ENCODE measurements at regions not wholly inside any gene's neighbourhood (a gene's known extent, or its start where the extent isn't known, plus 50 kb on each side); places are given as distances from the start of the nearest gene placed in this dataset.

- Histone ChIP-seq H3K79me2 (ENCODE audit: control insufficient read depth, insufficient read depth, low read length) (no peaks in the 10 kb centered on the region), H3K27me3 (ENCODE audit: control insufficient read depth in 2 of 2, insufficient read depth in 2 of 2, low read length in 2 of 2) (no peaks in the 10 kb centered on the region), H3K4me3 (replicated peaks in 1 of 3; ENCODE audit: insufficient read depth in 1 of 3, low read depth in 1 of 3, low read length in 3 of 3) (no peak overlapping the region), H4K20me1 (replicated peaks; ENCODE audit: control insufficient read depth, extremely low read depth, insufficient read depth, low read length) (no peaks in the 10 kb centered on the region), H3K36me3 (ENCODE audit: control insufficient read depth in 2 of 2, extremely low read depth in 1 of 2, insufficient read depth in 2 of 2, low read length in 2 of 2) (no peaks in the 10 kb centered on the region), H3K9me1 (replicated peaks; ENCODE audit: control insufficient read depth, extremely low read depth, insufficient read depth, low read length) (no peaks in the 10 kb centered on the region), H3K4me2 (ENCODE audit: insufficient read depth, low read length) (no peak overlapping the region), H3K4me1 (ENCODE audit: control insufficient read depth, extremely low read depth, insufficient read depth, low read length) (no peaks in the 10 kb centered on the region), H2AFZ (ENCODE audit: low read depth, low read length) (no peak overlapping the region), H3K27ac (ENCODE audit: insufficient read depth, low read depth, low read length) (no peak overlapping the region), H3K9me3 (replicated peaks; ENCODE audit: control insufficient read depth, insufficient read depth, low read length) (no peaks in the 10 kb centered on the region), H3K9ac (replicated peaks; ENCODE audit: extremely low read depth, insufficient read depth, low read length) (no peak overlapping the region)
- no peak for TF ChIP-seq MYC (IDR thresholded peaks at IDR 0.05; ENCODE audit: low read depth, low read length)
- TF ChIP-seq POLR2AphosphoS5 (IDR thresholded peaks at IDR 0.05; ENCODE audit: insufficient read depth, low read depth, low read length), result no peak
- dilution Hi-C loops (cut with MboI; ENCODE audit: extremely low pct_ligation_motif_present, low sequenced_read_pairs), result no loop called here
- ChIA-PET CTCF (no interaction called here), POLR2A (no interaction called here)
- BruUV-seq (replicated peaks), result no TSS peak
- intact Hi-C loops (cut with micrococcal nuclease), result no loop called here
- no peak for DNase-seq (ENCODE audit: low read depth, low spot score)
- FAIRE-seq, result no peak
Measured at GRCh38 chr6:68071740-68072139, 563.3 kb upstream of the ADGRB3 start.

DNA sequence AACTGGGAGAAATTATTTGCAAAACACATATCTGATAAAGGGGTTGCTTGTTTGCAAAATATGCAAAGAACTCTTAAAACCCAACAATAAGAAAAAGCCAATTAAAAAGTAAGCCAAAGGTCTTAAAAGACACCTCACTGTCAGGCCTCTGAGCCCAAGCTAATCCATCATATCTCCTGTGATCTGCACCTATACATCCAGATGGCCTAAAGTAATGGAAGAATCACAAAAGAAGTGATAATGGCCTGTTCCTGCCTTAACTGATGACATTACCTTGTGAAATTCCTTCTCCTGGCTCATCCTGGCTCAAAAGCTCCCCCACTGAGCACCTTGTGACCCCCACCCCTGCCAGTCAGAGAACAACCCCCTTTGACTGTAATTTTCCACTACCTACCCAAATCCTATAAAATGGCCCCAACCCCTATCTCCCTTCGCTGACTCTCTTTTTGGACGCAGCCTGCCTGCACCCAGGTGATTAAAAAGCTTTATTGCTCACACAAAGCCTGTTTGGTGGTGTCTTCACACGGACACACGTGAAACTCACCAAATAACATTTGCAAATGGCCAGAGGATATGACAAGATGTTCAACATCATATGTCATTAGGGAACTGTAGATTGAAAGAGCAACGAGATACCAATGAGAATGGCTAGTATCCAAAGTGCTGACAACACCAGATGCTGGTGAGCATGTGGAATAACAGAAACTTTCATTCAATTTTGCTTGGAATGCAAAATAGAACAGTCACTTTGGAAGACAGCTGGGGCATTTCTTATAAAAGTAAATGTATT is 565.0 kb upstream of the ADGRB3 start:
- H3K9ac ChIP-seq (replicated peaks; ENCODE audit: extremely low read depth, insufficient read depth, low read length), result no peak overlapping the region
- no peak overlapping the region for H2AFZ ChIP-seq (ENCODE audit: low read depth, low read length)
- H3K79me2 ChIP-seq (ENCODE audit: control insufficient read depth, insufficient read depth, low read length), result no peaks in the 10 kb centered on the region
- H3K4me1 ChIP-seq (ENCODE audit: control insufficient read depth, extremely low read depth, insufficient read depth, low read length), result no peaks in the 10 kb centered on the region
- dilution Hi-C loops (cut with MboI; ENCODE audit: extremely low pct_ligation_motif_present, low sequenced_read_pairs), result no loop called here
- H3K4me2 ChIP-seq (ENCODE audit: insufficient read depth, low read length), result no peak overlapping the region
- FAIRE-seq, result no peak
- H3K9me3 ChIP-seq (replicated peaks; ENCODE audit: control insufficient read depth, insufficient read depth, low read length), result no peaks in the 10 kb centered on the region
- H3K4me3 ChIP-seq (replicated peaks in 1 of 3; ENCODE audit: insufficient read depth in 1 of 3, low read depth in 1 of 3, low read length in 3 of 3), result no peak overlapping the region
- no peaks in the 10 kb centered on the region for H3K36me3 ChIP-seq (ENCODE audit: control insufficient read depth in 2 of 2, extremely low read depth in 1 of 2, insufficient read depth in 2 of 2, low read length in 2 of 2)
- intact Hi-C loops (cut with micrococcal nuclease), result no loop called here
- no peak overlapping the region for H3K27ac ChIP-seq (ENCODE audit: insufficient read depth, low read depth, low read length)
- no peaks in the 10 kb centered on the region for H3K27me3 ChIP-seq (ENCODE audit: control insufficient read depth in 2 of 2, insufficient read depth in 2 of 2, low read length in 2 of 2)
- CTCF ChIA-PET, result no interaction called here
- POLR2A ChIA-PET, result no interaction called here
- no peak for TF ChIP-seq GATA2 (IDR thresholded peaks at IDR 0.05; ENCODE audit: insufficient read depth, insufficient read length, low read depth, low read length)
- TF ChIP-seq MAX (IDR thresholded peaks at IDR 0.05; ENCODE audit: insufficient read depth, insufficient read length), result no peak
- TF ChIP-seq MYC (IDR thresholded peaks at IDR 0.05; ENCODE audit: low read depth, low read length), result no peak
- H4K20me1 ChIP-seq (replicated peaks; ENCODE audit: control insufficient read depth, extremely low read depth, insufficient read depth, low read length), result no peaks in the 10 kb centered on the region
- no peaks in the 10 kb centered on the region for H3K9me1 ChIP-seq (replicated peaks; ENCODE audit: control insufficient read depth, extremely low read depth, insufficient read depth, low read length)
- no TSS peak for BruUV-seq (replicated peaks)
- DNase-seq (ENCODE audit: low read depth, low spot score), result no peak

Measured in endothelial cell of umbilical vein (primary cell).